ENCODE measurements at regions not wholly inside any gene's neighbourhood (a gene's known extent, or its start where the extent isn't known, plus 50 kb on each side); places are given as distances from the start of the nearest gene placed in this dataset.
A peak's percentile ranks its signal among the peaks of the same experiment; 100 is the strongest.

GRCh38 chr22:46082633-46083032 is 67.7 kb upstream of the PPARA start:
- H3K27ac Mint-ChIP-seq = no peak overlapping the region
- TF ChIP-seq MXD4 (CRISPR knock-in tag; IDR thresholded peaks at IDR 0.05; ENCODE audit: borderline replicate concordance) (no peak), JUN (CRISPR knock-in tag; IDR thresholded peaks at IDR 0.05) (no peak), SMAD4 (CRISPR knock-in tag; IDR thresholded peaks at IDR 0.05) (no peak), ARID4B (CRISPR knock-in tag; IDR thresholded peaks at IDR 0.05; ENCODE audit: borderline replicate concordance) (no peak), CDX4 (CRISPR knock-in tag; IDR thresholded peaks at IDR 0.05; ENCODE audit: borderline replicate concordance) (no peak), GRHL2 (CRISPR knock-in tag; IDR thresholded peaks at IDR 0.05; ENCODE audit: insufficient replicate concordance, severe bottlenecking) (no peak), CREM (CRISPR knock-in tag; IDR thresholded peaks at IDR 0.05) (no peak), IRF2 (CRISPR knock-in tag; IDR thresholded peaks at IDR 0.05; ENCODE audit: borderline replicate concordance, low read depth) (no peak), ZNF121 (CRISPR knock-in tag; IDR thresholded peaks at IDR 0.05) (no peak), E2F5 (CRISPR knock-in tag; IDR thresholded peaks at IDR 0.05) (no peak), E2F1 (CRISPR knock-in tag; IDR thresholded peaks at IDR 0.05) (no peak)
- H3K4me3 Mint-ChIP-seq = no peak overlapping the region
- H3K4me1 Mint-ChIP-seq = peaks cover 9% of the 10 kb centered on the region
- no peak for DNase-seq (ENCODE audit: low spot score)
- no peak for ATAC-seq
- ChIA-PET POLR2A (no interaction called here), CTCF (interaction anchor here (1.3 to 2.8 kb wide), 2 partner anchors 12 to 76 kb away, joined by 3 to 13 read pairs; no protein-coding TSS in a partner anchor)
- H3K36me3 Mint-ChIP-seq = no peaks in the 10 kb centered on the region
- H3K9me3 Mint-ChIP-seq = no peaks in the 10 kb centered on the region
- H3K27me3 Mint-ChIP-seq (ENCODE audit: low read depth) = no peaks in the 10 kb centered on the region

- no peaks in the 10 kb centered on the region for H3K27me3 Mint-ChIP-seq (ENCODE audit: low read depth)
- no peak overlapping the region for H3K4me3 Mint-ChIP-seq
- DNase-seq (ENCODE audit: low spot score) (no peak), ATAC-seq (no peak)
- 0 out of 2 replicates have a peak, but pooled peaks cover 2% of the 10 kb centered on the region for H3K4me1 Mint-ChIP-seq
- ChIA-PET POLR2A (no interaction called here), CTCF (no interaction called here)
- 0 out of 2 replicates have a peak overlapping the region, but pooled peaks have one; percentile 45 for H3K27ac Mint-ChIP-seq
- TF ChIP-seq JAZF1 (CRISPR knock-in tag; IDR thresholded peaks at IDR 0.05) = no peak
- TF ChIP-seq FOXJ3 (CRISPR knock-in tag; IDR thresholded peaks at IDR 0.05; ENCODE audit: borderline replicate concordance) = no peak
- TF ChIP-seq ZNF423 (CRISPR knock-in tag; IDR thresholded peaks at IDR 0.05) = no peak
- no peak for TF ChIP-seq TEAD1 (CRISPR knock-in tag; IDR thresholded peaks at IDR 0.05)
- TF ChIP-seq PRRX2 (CRISPR knock-in tag; IDR thresholded peaks at IDR 0.05) = no peak
- TF ChIP-seq GABPB1 (CRISPR knock-in tag; IDR thresholded peaks at IDR 0.05) = no peak
- H3K36me3 Mint-ChIP-seq = no peaks in the 10 kb centered on the region
- no peaks in the 10 kb centered on the region for H3K9me3 Mint-ChIP-seq
Measured at GRCh38 chr22:46083383-46084350, 66.7 kb upstream of the PPARA start.
